Left forelimb (tissue), 1 donor: ENCODE measurements at regions not wholly inside any gene's neighbourhood (a gene's known extent, or its start where the extent isn't known, plus 50 kb on each side); places are given as distances from the start of the nearest gene placed in this dataset.

Source experiments
- DNase-seq: peaks from one replicate; pipeline ENCODE4 v3.0.0-alpha.2; 2018; ENCODE audit warnings: low spot score

- DNase-seq, result no peak
These were observed 50.3 kb upstream of the HMHB1 start for GRCh38 chr5:143761663-143762062.

GRCh38 chr5:143760755-143761154 lies 51.2 kb upstream of the HMHB1 start:
- no peak for DNase-seq

- no peak for DNase-seq
These were observed 51.8 kb upstream of the HMHB1 start for GRCh38 chr5:143760131-143760505.

GRCh38 chr5:143759396-143760130 lies 52.4 kb upstream of the HMHB1 start:
- DNase-seq, result no peak

- no peak for DNase-seq
These were observed 53.2 kb upstream of the HMHB1 start for GRCh38 chr5:143758750-143759149.

GRCh38 chr5:143758015-143758414 lies 53.9 kb upstream of the HMHB1 start:
- no peak for DNase-seq

- no peak for DNase-seq
These were observed 54.8 kb upstream of the HMHB1 start for GRCh38 chr5:143757116-143757515.

GRCh38 chr5:143755966-143756365 lies 56.0 kb upstream of the HMHB1 start:
- no peak for DNase-seq

- no peak for DNase-seq
These were observed 59.7 kb upstream of the HMHB1 start for GRCh38 chr5:143752165-143752850.

GRCh38 chr5:143751342-143751741 lies 60.6 kb upstream of the HMHB1 start:
- no peak for DNase-seq

- DNase-seq, result no peak
These were observed 62.3 kb upstream of the HMHB1 start for GRCh38 chr5:143749581-143750205.

GRCh38 chr5:143748516-143748915 lies 63.4 kb upstream of the HMHB1 start:
- DNase-seq, result no peak

- no peak for DNase-seq
These were observed 69.0 kb upstream of the HMHB1 start for GRCh38 chr5:143742951-143743350.

- no peak for DNase-seq
These were observed 70.5 kb upstream of the HMHB1 start for GRCh38 chr5:143741421-143741820.

GRCh38 chr5:143740956-143741355 lies 71.0 kb upstream of the HMHB1 start:
- DNase-seq, result no peak

- DNase-seq, result no peak
These were observed 72.2 kb upstream of the HMHB1 start for GRCh38 chr5:143739746-143740145.

- DNase-seq, result no peak
These were observed 73.3 kb upstream of the HMHB1 start for GRCh38 chr5:143738417-143739401.

- no peak for DNase-seq
These were observed 74.9 kb upstream of the HMHB1 start for GRCh38 chr5:143737062-143737461.

GRCh38 chr5:143734456-143734780 lies 77.5 kb upstream of the HMHB1 start:
- DNase-seq, result no peak

- DNase-seq, result no peak
These were observed 78.1 kb upstream of the HMHB1 start for GRCh38 chr5:143733665-143734455.

- no peak for DNase-seq
These were observed 79.6 kb upstream of the HMHB1 start for GRCh38 chr5:143732402-143732801.
